ENCODE measurements at regions not wholly inside any gene's neighbourhood (a gene's known extent, or its start where the extent isn't known, plus 50 kb on each side); places are given as distances from the start of the nearest gene placed in this dataset.

GRCh38 chr12:4069670-4070010 lies 196.4 kb upstream of the PARP11 start:
- no peak for TF ChIP-seq POLR2A (IDR thresholded peaks at IDR 0.05)
- no peak for TF ChIP-seq CTCF (IDR thresholded peaks at IDR 0.05)
- no peak for TF ChIP-seq POLR2AphosphoS5 (IDR thresholded peaks at IDR 0.05)
- no peak for TF ChIP-seq EP300 (IDR thresholded peaks at IDR 0.05)
- H3K4me1 ChIP-seq = no peaks in the 10 kb centered on the region
- no peaks in the 10 kb centered on the region for H3K9me3 ChIP-seq
- H3K4me3 ChIP-seq = no peak overlapping the region
- no peaks in the 10 kb centered on the region for H3K36me3 ChIP-seq
- H3K27me3 ChIP-seq = peaks cover 6% of the 10 kb centered on the region
- no peak overlapping the region for H3K27ac ChIP-seq
- WGBS = 91% methylated on average over 3 of the region's 3 CpGs
- no peak for DNase-seq (ENCODE audit: low spot score in 2 of 2)

GRCh38 chr12:4068981-4069669 lies 195.9 kb upstream of the PARP11 start:
- no peaks in the 10 kb centered on the region for H3K9me3 ChIP-seq
- DNase-seq (ENCODE audit: low spot score in 2 of 2) = no peak
- H3K27me3 ChIP-seq = peaks cover 6% of the 10 kb centered on the region
- H3K36me3 ChIP-seq = no peaks in the 10 kb centered on the region
- TF ChIP-seq CTCF (IDR thresholded peaks at IDR 0.05) (no peak), POLR2A (IDR thresholded peaks at IDR 0.05) (no peak), POLR2AphosphoS5 (IDR thresholded peaks at IDR 0.05) (no peak), EP300 (IDR thresholded peaks at IDR 0.05) (no peak)
- no peak overlapping the region for H3K27ac ChIP-seq
- WGBS = 15% methylated on average over 2 of the region's 2 CpGs
- no peaks in the 10 kb centered on the region for H3K4me1 ChIP-seq
- no peak overlapping the region for H3K4me3 ChIP-seq

DNA sequence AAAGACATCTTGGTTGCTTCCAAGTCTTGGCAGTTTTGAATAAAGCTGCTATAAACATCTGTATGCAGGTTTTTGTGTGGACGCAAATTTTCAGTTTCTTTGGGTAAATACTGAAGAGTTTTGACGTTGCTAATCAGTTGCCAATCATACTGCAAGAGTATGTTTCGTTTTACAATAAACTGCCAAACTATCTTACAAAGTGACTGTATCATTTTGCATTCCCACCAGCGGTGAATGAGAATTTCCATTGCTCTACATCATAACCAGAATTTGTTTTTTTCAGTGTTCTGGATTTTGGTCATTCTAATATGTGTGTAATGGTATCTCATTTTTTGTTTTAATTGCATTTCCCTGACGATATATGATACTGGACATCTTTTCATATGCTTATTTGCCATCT lies 190.8 kb upstream of the PARP11 start:
- Histone ChIP-seq H3K27ac (no peak overlapping the region), H3K4me1 (no peaks in the 10 kb centered on the region), H3K9me3 (no peaks in the 10 kb centered on the region), H3K27me3 (peaks cover 4% of the 10 kb centered on the region), H3K36me3 (no peaks in the 10 kb centered on the region), H3K4me3 (no peak overlapping the region)
- WGBS = 81% methylated on average over 5 of the region's 5 CpGs
- TF ChIP-seq POLR2A (IDR thresholded peaks at IDR 0.05) = no peak
- TF ChIP-seq CTCF (IDR thresholded peaks at IDR 0.05) = no peak
- TF ChIP-seq POLR2AphosphoS5 (IDR thresholded peaks at IDR 0.05) = no peak
- TF ChIP-seq EP300 (IDR thresholded peaks at IDR 0.05) = no peak
- no peak for DNase-seq (ENCODE audit: low spot score in 2 of 2)

DNA sequence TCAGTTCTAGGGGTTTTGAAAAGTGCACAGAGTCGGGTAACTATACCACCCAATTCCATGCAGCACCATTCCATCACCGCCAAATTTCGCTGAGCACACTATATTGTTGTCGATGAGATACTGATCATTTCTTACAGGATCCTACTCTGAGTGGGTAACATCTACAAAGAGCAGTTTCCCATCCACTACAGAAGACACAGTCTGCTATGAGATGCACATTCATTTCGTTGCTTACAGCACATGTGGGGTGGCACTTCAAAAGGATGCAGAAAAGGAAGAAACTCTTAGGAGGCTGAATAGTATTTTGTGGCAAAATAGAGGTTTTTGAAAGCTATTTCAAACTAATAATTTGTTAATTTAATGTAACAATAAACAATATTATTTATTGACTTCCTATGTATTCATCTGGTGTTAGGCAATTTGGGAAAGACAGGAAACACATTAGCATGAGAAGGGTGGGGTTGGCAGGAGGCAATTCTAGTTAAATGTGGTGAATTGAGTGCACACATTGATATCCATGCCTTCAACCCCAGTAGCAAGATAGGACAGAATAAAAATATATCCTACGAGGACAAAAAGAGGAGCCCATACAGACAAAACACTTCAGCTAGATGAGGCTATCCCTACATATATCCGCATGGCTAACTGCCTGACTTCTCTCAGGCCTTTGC lies 186.8 kb upstream of the PARP11 start:
- Histone ChIP-seq H3K27me3 (peaks cover 4% of the 10 kb centered on the region), H3K4me1 (no peaks in the 10 kb centered on the region), H3K9me3 (no peaks in the 10 kb centered on the region), H3K4me3 (no peak overlapping the region), H3K27ac (no peak overlapping the region), H3K36me3 (no peaks in the 10 kb centered on the region)
- TF ChIP-seq CTCF (IDR thresholded peaks at IDR 0.05) = no peak
- 86% methylated on average over 7 of the region's 7 CpGs for WGBS
- no peak for DNase-seq (ENCODE audit: low spot score in 2 of 2)

- TF ChIP-seq POLR2AphosphoS5 (IDR thresholded peaks at IDR 0.05) (no peak), EP300 (IDR thresholded peaks at IDR 0.05) (no peak), POLR2A (IDR thresholded peaks at IDR 0.05) (no peak), CTCF (IDR thresholded peaks at IDR 0.05) (no peak)
- H3K27ac ChIP-seq = no peak overlapping the region
- DNase-seq (ENCODE audit: low spot score in 2 of 2) = no peak
- H3K4me3 ChIP-seq = no peak overlapping the region
- no peaks in the 10 kb centered on the region for H3K4me1 ChIP-seq
- no peaks in the 10 kb centered on the region for H3K36me3 ChIP-seq
- no peaks in the 10 kb centered on the region for H3K9me3 ChIP-seq
- WGBS = 75% methylated on average over 6 of the region's 6 CpGs
- peaks cover 3% of the 10 kb centered on the region for H3K27me3 ChIP-seq
These were observed 184.0 kb upstream of the PARP11 start for GRCh38 chr12:4056910-4057845.

All from suprapubic skin (tissue), 4 donors.